ENCODE measurements at regions not wholly inside any gene's neighbourhood (a gene's known extent, or its start where the extent isn't known, plus 50 kb on each side); places are given as distances from the start of the nearest gene placed in this dataset.

- TF ChIP-seq SCRT2 (tag by site-specific recombination; IDR thresholded peaks at IDR 0.05), result no peak
- TF ChIP-seq KLF10 (tag by site-specific recombination; IDR thresholded peaks at IDR 0.05), result no peak
- TF ChIP-seq ZSCAN4 (tag by site-specific recombination; IDR thresholded peaks at IDR 0.05), result no peak
- no peak for TF ChIP-seq ZNF426 (tag by site-specific recombination; IDR thresholded peaks at IDR 0.05)
- no peak for TF ChIP-seq ZNF155 (tag by site-specific recombination; IDR thresholded peaks at IDR 0.05)
- TF ChIP-seq ZSCAN16 (tag by site-specific recombination; IDR thresholded peaks at IDR 0.05), result no peak
- no peak for TF ChIP-seq ZNF302 (tag by site-specific recombination; IDR thresholded peaks at IDR 0.05; ENCODE audit: low read depth)
- TF ChIP-seq ZNF501 (tag by site-specific recombination; IDR thresholded peaks at IDR 0.05), result no peak
- TF ChIP-seq GFI1B (tag by site-specific recombination; IDR thresholded peaks at IDR 0.05), result no peak
- no peak for TF ChIP-seq ZNF132 (tag by site-specific recombination; IDR thresholded peaks at IDR 0.05; ENCODE audit: borderline replicate concordance)
- TF ChIP-seq ZBTB49 (tag by site-specific recombination; IDR thresholded peaks at IDR 0.05; ENCODE audit: low read depth), result no peak
- no peak for TF ChIP-seq ZNF394 (tag by site-specific recombination; IDR thresholded peaks at IDR 0.05; ENCODE audit: borderline replicate concordance)
- TF ChIP-seq ZNF354C (tag by site-specific recombination; IDR thresholded peaks at IDR 0.05; ENCODE audit: borderline replicate concordance, low read depth), result no peak
- TF ChIP-seq PRDM6 (tag by site-specific recombination; IDR thresholded peaks at IDR 0.05), result no peak
- TF ChIP-seq ZNF548 (tag by site-specific recombination; IDR thresholded peaks at IDR 0.05), result no peak
- TF ChIP-seq PRDM2 (tag by site-specific recombination; IDR thresholded peaks at IDR 0.05; ENCODE audit: borderline replicate concordance), result no peak
- TF ChIP-seq ZNF600 (tag by site-specific recombination; IDR thresholded peaks at IDR 0.05), result no peak
- TF ChIP-seq ZNF211 (tag by site-specific recombination; IDR thresholded peaks at IDR 0.05; ENCODE audit: low read depth), result no peak
- no peak for TF ChIP-seq ZNF19 (tag by site-specific recombination; IDR thresholded peaks at IDR 0.05; ENCODE audit: low read depth)
- TF ChIP-seq ZNF513 (tag by site-specific recombination; IDR thresholded peaks at IDR 0.05), result no peak
- no peak overlapping the region for H3K27ac ChIP-seq (ENCODE audit: extremely low read depth, low read depth, low read length)
- peaks cover 2% of the 10 kb centered on the region; the same call in 1 of the 2 replicates for H3K4me1 ChIP-seq (ENCODE audit: control insufficient read depth, insufficient read depth, low read length)
- H3K4me3 ChIP-seq (ENCODE audit: low read depth, low read length), result no peak overlapping the region
- CTCF ChIA-PET, result interaction anchor here (0.7 to 1.6 kb wide), 2 partner anchors 45 to 454 kb away, joined by 4 to 5 read pairs; no protein-coding TSS in a partner anchor
- H3K36me3 ChIP-seq (ENCODE audit: control insufficient read depth in 2 of 2, insufficient read depth in 1 of 2, low read length in 2 of 2), result no peaks in the 10 kb centered on the region
- H3K9me3 ChIP-seq (ENCODE audit: control insufficient read depth, insufficient read depth, low read depth, low read length), result no peaks in the 10 kb centered on the region
- POLR2A ChIA-PET, result no interaction called here
These were observed 548.5 kb downstream of the CD83 start for GRCh38 chr6:14665827-14666724.
